WTC11 (cell line): ENCODE measurements at regions not wholly inside any gene's neighbourhood (a gene's known extent, or its start where the extent isn't known, plus 50 kb on each side); places are given as distances from the start of the nearest gene placed in this dataset.

ENCODE experiments used
- ATAC-seq: fragments of 200-7000 bp; cut with Tn5 transposase; 2 replicates; pipeline ENCODE4 v1.10.0; 2021; ENCODE audit warnings: mild to moderate bottlenecking, moderate library complexity
- CTCF ChIA-PET: fragments of 300-600 bp; sonication (Branson Sonifier 250); formaldehyde crosslinking; loops from one replicate; lab custom pipeline; 2021; ENCODE audit warnings: antibody characterized with exemption; lab: Charles Lee
- POLR2A ChIA-PET: fragments of 350-600 bp; sonication (Branson Sonifier 250); formaldehyde crosslinking; loops from one replicate; lab custom pipeline; 2021; ENCODE audit warnings: antibody characterized with exemption; lab: Charles Lee
- DNase-seq: peaks from one replicate; pipeline ENCODE4 v3.0.0; 2021; ENCODE audit warnings: low spot score
- H3K27ac Mint-ChIP-seq: 2 replicates; pipeline ENCODE4 v1.8.0; 2021; ENCODE audit warnings: mixed read lengths
- H3K27me3 Mint-ChIP-seq: 2 replicates; pipeline ENCODE4 v1.8.0; 2021; ENCODE audit warnings: low read depth, mild to moderate bottlenecking, moderate library complexity, mixed read lengths
- H3K36me3 Mint-ChIP-seq: 2 replicates; pipeline ENCODE4 v1.8.0; 2021; ENCODE audit warnings: mixed read lengths
- H3K4me1 Mint-ChIP-seq: 2 replicates; pipeline ENCODE4 v1.8.0; 2022; ENCODE audit warnings: mixed read lengths
- H3K4me3 Mint-ChIP-seq: 2 replicates; pipeline ENCODE4 v1.8.0; 2021; ENCODE audit warnings: mild to moderate bottlenecking, moderate library complexity, mixed read lengths
- H3K9me3 Mint-ChIP-seq: 2 replicates; pipeline ENCODE4 v1.8.0; 2021; ENCODE audit warnings: mixed read lengths
- FOXP1 ChIP-seq: sonication (generic); formaldehyde crosslinking; IDR thresholded peaks from 2 replicates; pipeline ENCODE4 v1.8.0; 2022; ENCODE audit warnings: missing genetic modification reagents, mild to moderate bottlenecking, moderate library complexity, borderline replicate concordance
- HMGA2 ChIP-seq: fragments of 250-450 bp; sonication (Bioruptor Pico); IDR thresholded peaks from 2 replicates; pipeline ENCODE4 v1.4.0; 2021; ENCODE audit warnings: mild to moderate bottlenecking, moderate library complexity
- IRF2 ChIP-seq: sonication (generic); formaldehyde crosslinking; IDR thresholded peaks from 2 replicates; pipeline ENCODE4 v1.8.0; 2022; ENCODE audit warnings: low read depth, missing genetic modification reagents, borderline replicate concordance
- JUN ChIP-seq: sonication (generic); formaldehyde crosslinking; IDR thresholded peaks from 2 replicates; pipeline ENCODE4 v1.8.0; 2023; ENCODE audit warnings: mild to moderate bottlenecking, missing genetic modification reagents
- NFYB ChIP-seq: sonication (generic); formaldehyde crosslinking; conservative IDR thresholded peaks from 2 replicates; pipeline ENCODE4 v1.8.0; 2022; ENCODE audit warnings: low read depth, missing genetic modification reagents
- NR3C1 ChIP-seq: sonication (generic); formaldehyde crosslinking; conservative IDR thresholded peaks from 2 replicates; pipeline ENCODE4 v1.8.1; 2023; ENCODE audit warnings: low read depth, mild to moderate bottlenecking, missing genetic modification reagents
- OVOL2 ChIP-seq: fragments of 250-450 bp; sonication (Bioruptor Pico); IDR thresholded peaks from 2 replicates; pipeline ENCODE4 v1.9.0; 2021; ENCODE audit warnings: mild to moderate bottlenecking, borderline replicate concordance
- SMAD3 ChIP-seq: sonication (generic); formaldehyde crosslinking; IDR thresholded peaks from 2 replicates; pipeline ENCODE4 v1.8.0; 2022; ENCODE audit warnings: missing genetic modification reagents, mild to moderate bottlenecking, borderline replicate concordance
- SMAD4 ChIP-seq: sonication (generic); formaldehyde crosslinking; IDR thresholded peaks from 2 replicates; pipeline ENCODE4 v1.8.0; 2022; ENCODE audit warnings: mild to moderate bottlenecking, missing genetic modification reagents
- SP1 ChIP-seq: sonication (generic); formaldehyde crosslinking; conservative IDR thresholded peaks from 2 replicates; pipeline ENCODE4 v1.8.1; 2022; ENCODE audit warnings: missing genetic modification reagents
- TP53 ChIP-seq: sonication (generic); formaldehyde crosslinking; IDR thresholded peaks from 2 replicates; pipeline ENCODE4 v1.8.1; 2023; ENCODE audit warnings: mild to moderate bottlenecking, missing genetic modification reagents
- ZNF317 ChIP-seq: sonication (generic); formaldehyde crosslinking; IDR thresholded peaks from 2 replicates; pipeline ENCODE4 v1.8.1; 2023; ENCODE audit warnings: low read depth, mild to moderate bottlenecking, moderate library complexity, missing genetic modification reagents, borderline replicate concordance
- ZNF396 ChIP-seq: fragments of 250-450 bp; sonication (Bioruptor Pico); IDR thresholded peaks from 2 replicates; pipeline ENCODE4 v1.8.0; 2021; ENCODE audit warnings: mild to moderate bottlenecking, moderate library complexity, borderline replicate concordance
- ZNF423 ChIP-seq: fragments of 250-450 bp; sonication (Bioruptor Pico); IDR thresholded peaks from 2 replicates; pipeline ENCODE4 v2.1.2; 2022; ENCODE audit warnings: mild to moderate bottlenecking, moderate library complexity
- TF ChIP-seq, protein P1 (sequence below): sonication (generic); formaldehyde crosslinking; IDR thresholded peaks from 2 replicates; pipeline ENCODE4 v1.8.1; 2022; ENCODE audit warnings: mild to moderate bottlenecking, moderate library complexity, missing genetic modification reagents
- TF ChIP-seq, protein P2 (sequence below): sonication (generic); formaldehyde crosslinking; IDR thresholded peaks from 2 replicates; pipeline ENCODE4 v1.8.1; 2022; ENCODE audit warnings: low read depth, missing genetic modification reagents, borderline replicate concordance
- TF ChIP-seq, protein P3 (sequence below): fragments of 250-450 bp; sonication (Bioruptor Pico); IDR thresholded peaks from 2 replicates; pipeline ENCODE4 v1.9.0; 2021; ENCODE audit warnings: mild to moderate bottlenecking, borderline replicate concordance
- TF ChIP-seq, protein P4 (sequence below): fragments of 250-450 bp; sonication (Bioruptor Pico); IDR thresholded peaks from 2 replicates; pipeline ENCODE4 v1.9.0; 2021; ENCODE audit warnings: moderate library complexity, mild to moderate bottlenecking, inconsistent platforms, borderline replicate concordance
- TF ChIP-seq, protein P5 (sequence below): sonication (generic); formaldehyde crosslinking; IDR thresholded peaks from 2 replicates; pipeline ENCODE4 v1.8.1; 2023; ENCODE audit warnings: mild to moderate bottlenecking, missing genetic modification reagents
- TF ChIP-seq, protein P6 (sequence below): sonication (generic); formaldehyde crosslinking; IDR thresholded peaks from 2 replicates; pipeline ENCODE4 v1.8.0; 2023; ENCODE audit warnings: mild to moderate bottlenecking, missing genetic modification reagents
- TF ChIP-seq, protein P7 (sequence below): sonication (generic); formaldehyde crosslinking; IDR thresholded peaks from 2 replicates; pipeline ENCODE4 v1.8.0; 2022; ENCODE audit warnings: mild to moderate bottlenecking, missing genetic modification reagents

DNA sequence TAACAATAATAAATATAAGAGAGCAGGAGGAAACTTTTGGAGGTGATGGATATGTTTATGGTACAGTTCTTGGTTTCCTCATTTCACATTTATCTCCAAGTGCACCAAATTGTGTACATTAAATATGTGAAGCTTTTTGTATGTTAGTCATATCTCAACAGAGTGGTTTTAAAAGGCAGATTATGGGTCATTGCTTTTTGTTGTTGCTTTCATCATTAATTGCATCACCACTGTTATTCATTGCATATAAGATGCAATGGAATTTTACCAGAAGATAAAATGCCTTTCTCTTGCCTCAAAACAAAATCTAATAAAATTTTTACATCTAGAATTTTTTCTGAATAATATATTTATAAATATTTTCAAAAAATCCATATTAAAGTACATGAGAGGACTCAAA, 1198.9 kb upstream of the GBE1 start:
- Mint-ChIP-seq H3K4me3 (no peak overlapping the region), H3K36me3 (no peaks in the 10 kb centered on the region), H3K9me3 (peaks cover under 1% of the 10 kb centered on the region; the same call in 1 of the 2 replicates), H3K4me1 (peaks cover 16% of the 10 kb centered on the region), H3K27me3 (no peaks in the 10 kb centered on the region)
- ChIA-PET POLR2A (no interaction called here), CTCF (no interaction called here)
- DNase-seq (no peak), ATAC-seq (no peak)
- TF ChIP-seq, protein P1, sequence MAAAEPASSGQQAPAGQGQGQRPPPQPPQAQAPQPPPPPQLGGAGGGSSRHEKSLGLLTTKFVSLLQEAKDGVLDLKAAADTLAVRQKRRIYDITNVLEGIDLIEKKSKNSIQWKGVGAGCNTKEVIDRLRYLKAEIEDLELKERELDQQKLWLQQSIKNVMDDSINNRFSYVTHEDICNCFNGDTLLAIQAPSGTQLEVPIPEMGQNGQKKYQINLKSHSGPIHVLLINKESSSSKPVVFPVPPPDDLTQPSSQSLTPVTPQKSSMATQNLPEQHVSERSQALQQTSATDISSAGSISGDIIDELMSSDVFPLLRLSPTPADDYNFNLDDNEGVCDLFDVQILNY = no peak
- TF ChIP-seq SMAD4 (CRISPR knock-in tag) (no peak), NR3C1 (no peak)
- TF ChIP-seq, protein P2, sequence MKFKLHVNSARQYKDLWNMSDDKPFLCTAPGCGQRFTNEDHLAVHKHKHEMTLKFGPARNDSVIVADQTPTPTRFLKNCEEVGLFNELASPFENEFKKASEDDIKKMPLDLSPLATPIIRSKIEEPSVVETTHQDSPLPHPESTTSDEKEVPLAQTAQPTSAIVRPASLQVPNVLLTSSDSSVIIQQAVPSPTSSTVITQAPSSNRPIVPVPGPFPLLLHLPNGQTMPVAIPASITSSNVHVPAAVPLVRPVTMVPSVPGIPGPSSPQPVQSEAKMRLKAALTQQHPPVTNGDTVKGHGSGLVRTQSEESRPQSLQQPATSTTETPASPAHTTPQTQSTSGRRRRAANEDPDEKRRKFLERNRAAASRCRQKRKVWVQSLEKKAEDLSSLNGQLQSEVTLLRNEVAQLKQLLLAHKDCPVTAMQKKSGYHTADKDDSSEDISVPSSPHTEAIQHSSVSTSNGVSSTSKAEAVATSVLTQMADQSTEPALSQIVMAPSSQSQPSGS (CRISPR knock-in tag) = no peak
- TF ChIP-seq, all 79 proteins: peak for 0
- no peak overlapping the region for H3K27ac Mint-ChIP-seq

DNA sequence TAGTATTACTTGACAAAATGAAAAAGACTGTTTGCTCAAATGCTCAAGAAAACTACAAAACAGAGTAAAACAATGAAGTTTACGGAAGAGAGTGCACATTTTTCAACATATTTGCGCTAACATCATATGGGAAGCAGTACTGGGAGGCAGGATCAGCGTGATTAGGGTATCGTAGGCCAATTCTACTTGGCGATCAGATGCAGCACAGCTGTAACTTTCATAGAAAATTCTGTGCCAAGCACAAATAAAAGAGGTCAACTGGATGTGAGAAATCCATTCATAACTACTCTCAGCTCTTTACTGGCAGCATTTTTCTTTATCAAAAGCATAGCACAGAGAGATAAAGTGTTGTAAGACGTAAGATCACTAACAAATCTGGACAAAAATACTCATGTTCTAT, 1196.3 kb upstream of the GBE1 start:
- H3K36me3 Mint-ChIP-seq = peaks cover 15% of the 10 kb centered on the region
- CTCF ChIA-PET = no interaction called here
- H3K9me3 Mint-ChIP-seq = peaks cover 18% of the 10 kb centered on the region
- H3K27ac Mint-ChIP-seq = no peak overlapping the region
- no peak overlapping the region for H3K4me3 Mint-ChIP-seq
- H3K4me1 Mint-ChIP-seq = peaks cover 6% of the 10 kb centered on the region
- H3K27me3 Mint-ChIP-seq = no peaks in the 10 kb centered on the region
- no peak for DNase-seq
- POLR2A ChIA-PET = no interaction called here
- no peak for ATAC-seq
- TF ChIP-seq OVOL2 (no peak), ZNF423 (CRISPR knock-in tag) (no peak), HMGA2 (CRISPR knock-in tag) (no peak), TP53 (CRISPR knock-in tag) (no peak), IRF2 (no peak), SP1 (CRISPR knock-in tag) (no peak), NFYB (CRISPR knock-in tag) (no peak), FOXP1 (CRISPR knock-in tag) (no peak), SMAD3 (CRISPR knock-in tag) (no peak), ZNF317 (CRISPR knock-in tag) (no peak), JUN (CRISPR knock-in tag) (no peak)
- TF ChIP-seq, protein P3, sequence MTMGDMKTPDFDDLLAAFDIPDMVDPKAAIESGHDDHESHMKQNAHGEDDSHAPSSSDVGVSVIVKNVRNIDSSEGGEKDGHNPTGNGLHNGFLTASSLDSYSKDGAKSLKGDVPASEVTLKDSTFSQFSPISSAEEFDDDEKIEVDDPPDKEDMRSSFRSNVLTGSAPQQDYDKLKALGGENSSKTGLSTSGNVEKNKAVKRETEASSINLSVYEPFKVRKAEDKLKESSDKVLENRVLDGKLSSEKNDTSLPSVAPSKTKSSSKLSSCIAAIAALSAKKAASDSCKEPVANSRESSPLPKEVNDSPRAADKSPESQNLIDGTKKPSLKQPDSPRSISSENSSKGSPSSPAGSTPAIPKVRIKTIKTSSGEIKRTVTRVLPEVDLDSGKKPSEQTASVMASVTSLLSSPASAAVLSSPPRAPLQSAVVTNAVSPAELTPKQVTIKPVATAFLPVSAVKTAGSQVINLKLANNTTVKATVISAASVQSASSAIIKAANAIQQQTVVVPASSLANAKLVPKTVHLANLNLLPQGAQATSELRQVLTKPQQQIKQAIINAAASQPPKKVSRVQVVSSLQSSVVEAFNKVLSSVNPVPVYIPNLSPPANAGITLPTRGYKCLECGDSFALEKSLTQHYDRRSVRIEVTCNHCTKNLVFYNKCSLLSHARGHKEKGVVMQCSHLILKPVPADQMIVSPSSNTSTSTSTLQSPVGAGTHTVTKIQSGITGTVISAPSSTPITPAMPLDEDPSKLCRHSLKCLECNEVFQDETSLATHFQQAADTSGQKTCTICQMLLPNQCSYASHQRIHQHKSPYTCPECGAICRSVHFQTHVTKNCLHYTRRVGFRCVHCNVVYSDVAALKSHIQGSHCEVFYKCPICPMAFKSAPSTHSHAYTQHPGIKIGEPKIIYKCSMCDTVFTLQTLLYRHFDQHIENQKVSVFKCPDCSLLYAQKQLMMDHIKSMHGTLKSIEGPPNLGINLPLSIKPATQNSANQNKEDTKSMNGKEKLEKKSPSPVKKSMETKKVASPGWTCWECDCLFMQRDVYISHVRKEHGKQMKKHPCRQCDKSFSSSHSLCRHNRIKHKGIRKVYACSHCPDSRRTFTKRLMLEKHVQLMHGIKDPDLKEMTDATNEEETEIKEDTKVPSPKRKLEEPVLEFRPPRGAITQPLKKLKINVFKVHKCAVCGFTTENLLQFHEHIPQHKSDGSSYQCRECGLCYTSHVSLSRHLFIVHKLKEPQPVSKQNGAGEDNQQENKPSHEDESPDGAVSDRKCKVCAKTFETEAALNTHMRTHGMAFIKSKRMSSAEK (CRISPR knock-in tag) = no peak
- TF ChIP-seq, protein P4, sequence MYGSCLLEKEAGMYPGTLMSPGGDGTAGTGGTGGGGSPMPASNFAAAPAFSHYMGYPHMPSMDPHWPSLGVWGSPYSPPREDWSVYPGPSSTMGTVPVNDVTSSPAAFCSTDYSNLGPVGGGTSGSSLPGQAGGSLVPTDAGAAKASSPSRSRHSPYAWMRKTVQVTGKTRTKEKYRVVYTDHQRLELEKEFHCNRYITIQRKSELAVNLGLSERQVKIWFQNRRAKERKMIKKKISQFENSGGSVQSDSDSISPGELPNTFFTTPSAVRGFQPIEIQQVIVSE (CRISPR knock-in tag) = no peak

DNA sequence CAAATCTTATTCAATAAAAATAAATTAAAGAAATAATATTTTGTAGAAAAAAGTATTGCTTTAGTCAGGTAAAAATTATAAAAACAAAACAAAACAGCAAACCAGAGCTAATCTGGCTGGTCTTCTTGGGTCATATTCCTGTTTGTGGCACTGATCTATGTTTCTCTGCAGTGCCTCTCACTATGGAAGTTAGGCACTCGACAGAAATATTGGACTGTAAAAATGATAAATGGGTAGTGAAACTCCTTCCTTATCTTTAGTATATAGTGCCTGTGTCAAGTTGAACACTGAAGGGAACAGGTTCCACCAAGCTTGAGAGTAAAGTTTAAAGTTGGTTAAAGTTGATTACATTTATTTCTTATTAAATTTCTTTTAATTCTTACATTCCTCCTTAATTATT, 1195.6 kb upstream of the GBE1 start:
- CTCF ChIA-PET = no interaction called here
- no peak for ATAC-seq
- no peak overlapping the region for H3K27ac Mint-ChIP-seq
- DNase-seq = no peak
- no peaks in the 10 kb centered on the region for H3K27me3 Mint-ChIP-seq
- H3K36me3 Mint-ChIP-seq = peaks cover 15% of the 10 kb centered on the region
- POLR2A ChIA-PET = no interaction called here
- H3K9me3 Mint-ChIP-seq = peaks cover 23% of the 10 kb centered on the region
- H3K4me1 Mint-ChIP-seq = peaks cover 4% of the 10 kb centered on the region
- H3K4me3 Mint-ChIP-seq = no peak overlapping the region
- TF ChIP-seq, protein P5, sequence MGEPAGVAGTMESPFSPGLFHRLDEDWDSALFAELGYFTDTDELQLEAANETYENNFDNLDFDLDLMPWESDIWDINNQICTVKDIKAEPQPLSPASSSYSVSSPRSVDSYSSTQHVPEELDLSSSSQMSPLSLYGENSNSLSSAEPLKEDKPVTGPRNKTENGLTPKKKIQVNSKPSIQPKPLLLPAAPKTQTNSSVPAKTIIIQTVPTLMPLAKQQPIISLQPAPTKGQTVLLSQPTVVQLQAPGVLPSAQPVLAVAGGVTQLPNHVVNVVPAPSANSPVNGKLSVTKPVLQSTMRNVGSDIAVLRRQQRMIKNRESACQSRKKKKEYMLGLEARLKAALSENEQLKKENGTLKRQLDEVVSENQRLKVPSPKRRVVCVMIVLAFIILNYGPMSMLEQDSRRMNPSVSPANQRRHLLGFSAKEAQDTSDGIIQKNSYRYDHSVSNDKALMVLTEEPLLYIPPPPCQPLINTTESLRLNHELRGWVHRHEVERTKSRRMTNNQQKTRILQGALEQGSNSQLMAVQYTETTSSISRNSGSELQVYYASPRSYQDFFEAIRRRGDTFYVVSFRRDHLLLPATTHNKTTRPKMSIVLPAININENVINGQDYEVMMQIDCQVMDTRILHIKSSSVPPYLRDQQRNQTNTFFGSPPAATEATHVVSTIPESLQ (CRISPR knock-in tag) = no peak
- TF ChIP-seq, protein P6, sequence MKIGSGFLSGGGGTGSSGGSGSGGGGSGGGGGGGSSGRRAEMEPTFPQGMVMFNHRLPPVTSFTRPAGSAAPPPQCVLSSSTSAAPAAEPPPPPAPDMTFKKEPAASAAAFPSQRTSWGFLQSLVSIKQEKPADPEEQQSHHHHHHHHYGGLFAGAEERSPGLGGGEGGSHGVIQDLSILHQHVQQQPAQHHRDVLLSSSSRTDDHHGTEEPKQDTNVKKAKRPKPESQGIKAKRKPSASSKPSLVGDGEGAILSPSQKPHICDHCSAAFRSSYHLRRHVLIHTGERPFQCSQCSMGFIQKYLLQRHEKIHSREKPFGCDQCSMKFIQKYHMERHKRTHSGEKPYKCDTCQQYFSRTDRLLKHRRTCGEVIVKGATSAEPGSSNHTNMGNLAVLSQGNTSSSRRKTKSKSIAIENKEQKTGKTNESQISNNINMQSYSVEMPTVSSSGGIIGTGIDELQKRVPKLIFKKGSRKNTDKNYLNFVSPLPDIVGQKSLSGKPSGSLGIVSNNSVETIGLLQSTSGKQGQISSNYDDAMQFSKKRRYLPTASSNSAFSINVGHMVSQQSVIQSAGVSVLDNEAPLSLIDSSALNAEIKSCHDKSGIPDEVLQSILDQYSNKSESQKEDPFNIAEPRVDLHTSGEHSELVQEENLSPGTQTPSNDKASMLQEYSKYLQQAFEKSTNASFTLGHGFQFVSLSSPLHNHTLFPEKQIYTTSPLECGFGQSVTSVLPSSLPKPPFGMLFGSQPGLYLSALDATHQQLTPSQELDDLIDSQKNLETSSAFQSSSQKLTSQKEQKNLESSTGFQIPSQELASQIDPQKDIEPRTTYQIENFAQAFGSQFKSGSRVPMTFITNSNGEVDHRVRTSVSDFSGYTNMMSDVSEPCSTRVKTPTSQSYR (CRISPR knock-in tag) = no peak
- no peak for TF ChIP-seq ZNF396
- TF ChIP-seq SMAD3 (CRISPR knock-in tag) = no peak
- TF ChIP-seq, protein P7, sequence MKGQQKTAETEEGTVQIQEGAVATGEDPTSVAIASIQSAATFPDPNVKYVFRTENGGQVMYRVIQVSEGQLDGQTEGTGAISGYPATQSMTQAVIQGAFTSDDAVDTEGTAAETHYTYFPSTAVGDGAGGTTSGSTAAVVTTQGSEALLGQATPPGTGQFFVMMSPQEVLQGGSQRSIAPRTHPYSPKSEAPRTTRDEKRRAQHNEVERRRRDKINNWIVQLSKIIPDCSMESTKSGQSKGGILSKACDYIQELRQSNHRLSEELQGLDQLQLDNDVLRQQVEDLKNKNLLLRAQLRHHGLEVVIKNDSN = no peak
